Head of caudate nucleus (tissue), 42 donors: ENCODE measurements at regions not wholly inside any gene's neighbourhood (a gene's known extent, or its start where the extent isn't known, plus 50 kb on each side); places are given as distances from the start of the nearest gene placed in this dataset.

Experiments
- DNase-seq, 42 donors: peaks; one replicate each; pipeline versions ENCODE4 v3.0.0 to v3.0.0-alpha.2; 2020 to 2021; ENCODE audit warnings: mixed read lengths in 7 of 42
- intact Hi-C: fragments of 100-400 bp; cut with DNase I; formaldehyde crosslinking; loops from one replicate; pipeline ENCODE4 v1.15.0; 2022

DNA sequence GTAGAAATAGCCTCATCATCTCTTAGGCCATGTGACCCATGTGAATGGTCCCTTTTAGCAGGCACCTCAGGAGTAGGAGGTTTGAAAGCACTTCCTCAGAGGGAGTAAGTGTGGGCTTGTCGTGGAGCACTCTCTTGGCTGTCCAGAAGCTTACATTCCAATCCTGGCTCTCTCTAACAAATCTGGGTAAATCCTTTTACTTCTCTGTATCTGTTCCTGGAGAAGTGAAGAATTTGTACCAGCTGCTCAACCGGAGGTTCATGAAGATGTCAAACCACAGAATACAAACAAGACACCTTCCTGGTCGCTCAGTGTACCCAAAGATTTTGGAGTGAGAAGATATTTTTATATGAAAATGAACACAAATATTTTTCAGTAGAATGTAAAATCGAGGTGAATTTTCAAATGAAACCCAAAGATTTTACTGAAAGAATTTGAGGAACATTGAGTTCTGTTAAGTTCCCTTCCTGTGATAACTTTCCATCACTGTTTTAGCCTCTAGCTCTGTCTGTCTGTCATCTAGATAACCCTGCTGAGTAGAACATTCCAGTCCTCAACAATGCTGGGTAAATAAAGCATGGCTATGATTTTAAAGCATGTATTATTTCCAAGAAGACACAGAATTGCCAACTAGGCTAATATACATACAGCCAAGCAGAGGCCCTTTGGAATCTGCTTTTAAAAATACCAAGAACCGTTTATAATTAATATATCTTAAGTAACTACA is 263.9 kb upstream of the RGS6 start:
- intact Hi-C loops, result no loop called here

DNA sequence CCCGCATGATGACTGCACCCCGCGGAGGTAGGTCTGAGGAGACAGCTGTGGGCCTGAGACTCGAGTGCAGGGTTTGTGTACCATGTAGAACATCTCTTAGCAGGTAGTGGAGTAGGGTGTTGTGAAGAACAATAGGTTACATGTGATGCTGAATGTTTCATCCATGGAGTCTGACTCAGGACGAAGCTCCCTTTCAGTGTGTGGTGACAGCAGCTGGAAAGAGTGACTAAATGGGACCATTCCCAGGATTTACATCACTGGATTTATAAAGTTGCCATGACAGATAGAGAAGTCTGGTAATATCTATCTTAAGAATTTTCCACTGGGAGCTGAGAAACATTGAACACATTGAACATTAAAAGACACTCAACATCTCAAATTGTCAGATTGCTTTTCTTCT is 259.6 kb upstream of the RGS6 start:
- no peak for DNase-seq
- intact Hi-C loops, result no loop called here

More for the DNA sequence above, 263.9 kb upstream of the RGS6 start:
- no peak for DNase-seq

DNA sequence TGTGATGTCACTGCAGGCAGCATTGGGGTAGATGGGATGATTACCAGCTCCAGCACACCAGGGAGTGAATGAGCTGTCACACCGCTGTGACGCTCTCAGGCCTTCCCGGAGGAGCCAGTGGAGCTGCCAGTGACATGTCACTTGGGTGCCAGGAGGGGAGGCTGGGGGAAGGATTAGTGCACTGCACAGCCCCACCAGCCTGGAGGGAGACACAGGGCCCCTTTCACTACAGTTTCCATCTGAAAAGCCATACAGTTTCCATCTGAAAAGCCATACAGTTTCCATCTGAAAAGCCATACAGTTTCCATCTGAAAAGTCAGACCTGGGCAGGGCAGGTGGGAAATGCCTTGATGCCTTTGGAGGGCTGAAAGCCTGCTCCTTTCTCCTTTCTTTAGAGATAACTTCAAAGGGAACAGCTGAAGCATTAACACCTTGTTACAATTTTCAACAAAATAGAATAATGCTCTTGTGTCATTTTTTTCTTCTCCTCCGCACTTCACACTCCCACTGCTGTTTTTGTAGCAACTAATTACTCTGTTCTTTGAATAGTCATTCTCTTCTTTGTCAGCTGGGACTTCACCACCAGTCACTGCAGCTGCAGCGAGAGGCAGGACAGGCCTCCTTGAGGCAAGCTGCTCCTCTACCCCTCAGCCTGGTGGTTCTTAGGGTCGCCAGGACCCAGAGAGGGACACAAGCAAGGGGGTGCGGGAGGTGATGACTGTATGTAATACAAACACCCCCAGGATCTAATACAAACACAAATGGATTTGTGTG is 256.9 kb upstream of the RGS6 start:
- DNase-seq, result peak in 38 of 42 donors; percentile 17 to 81 (median 53)
- intact Hi-C loops, result no loop called here

DNA sequence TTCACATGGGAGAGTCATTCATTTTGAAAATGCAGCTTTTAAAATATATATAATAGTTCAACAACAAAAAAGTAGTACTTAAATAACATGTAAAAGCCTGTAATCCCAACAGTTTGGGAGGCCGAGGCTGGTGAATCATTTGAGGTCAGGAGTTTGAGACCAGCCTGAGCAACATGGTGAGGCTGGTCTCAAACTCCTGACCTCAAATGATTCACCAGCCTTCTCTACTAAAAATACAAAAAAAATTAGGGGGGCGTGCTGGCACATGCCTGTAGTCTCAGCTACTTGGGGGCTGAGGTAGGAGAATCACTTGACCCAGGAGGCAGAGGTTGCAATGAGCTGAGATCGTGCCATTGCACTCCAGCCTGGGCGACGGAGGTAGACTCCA is 256.3 kb upstream of the RGS6 start:
- DNase-seq, result no peak
- intact Hi-C loops, result no loop called here

DNA sequence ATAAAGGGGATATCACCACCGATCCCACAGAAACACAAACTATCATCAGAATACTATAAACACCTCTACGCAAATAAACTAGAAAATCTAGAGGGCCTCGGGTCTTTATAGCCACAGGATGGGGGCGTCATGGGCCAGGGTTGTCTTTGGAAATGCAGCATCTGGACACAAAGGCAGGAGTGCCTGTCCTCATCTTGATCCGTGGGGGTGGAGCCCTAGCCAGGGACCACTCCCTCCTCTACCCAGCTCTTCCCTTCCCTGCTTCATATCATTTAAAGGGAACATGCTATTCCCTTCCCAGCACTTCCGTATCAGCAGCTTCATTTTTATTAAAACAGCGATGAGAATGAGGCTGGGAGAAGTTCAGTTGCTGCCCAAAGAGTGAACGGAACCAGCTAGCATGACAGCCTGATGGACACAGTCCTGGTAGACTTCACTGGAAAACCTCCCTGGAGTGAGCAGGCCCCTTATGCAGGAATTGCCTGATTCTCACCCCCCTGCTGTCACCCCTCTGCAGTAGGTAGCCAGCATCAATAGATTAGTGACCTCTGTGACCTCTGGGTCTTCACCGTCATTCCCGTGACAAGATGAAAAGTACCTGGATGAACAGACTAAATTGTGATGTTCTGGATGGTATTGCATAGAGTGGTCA is 251.4 kb upstream of the RGS6 start:
- DNase-seq, result no peak
- intact Hi-C loops, result no loop called here

DNA sequence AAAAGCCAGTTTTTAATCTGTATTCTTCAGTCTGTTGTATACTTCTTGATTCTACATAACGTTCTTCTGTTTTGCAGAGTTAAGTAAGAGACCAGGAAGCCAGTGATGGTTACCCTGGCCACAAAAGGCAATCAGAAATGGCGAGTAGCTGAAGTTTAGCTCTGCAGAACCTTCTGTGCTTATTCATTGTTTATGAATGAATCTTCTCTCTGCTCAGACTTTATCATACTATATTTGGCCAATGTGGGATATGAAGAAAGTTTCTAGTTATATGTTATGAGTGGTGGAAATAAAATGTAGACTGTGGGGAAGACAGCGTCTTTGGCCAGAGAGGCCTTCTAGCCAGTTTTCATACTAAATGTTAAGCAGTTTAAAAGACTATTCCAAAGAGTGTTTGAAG is 249.9 kb upstream of the RGS6 start:
- DNase-seq, result no peak
- intact Hi-C loops, result no loop called here

DNA sequence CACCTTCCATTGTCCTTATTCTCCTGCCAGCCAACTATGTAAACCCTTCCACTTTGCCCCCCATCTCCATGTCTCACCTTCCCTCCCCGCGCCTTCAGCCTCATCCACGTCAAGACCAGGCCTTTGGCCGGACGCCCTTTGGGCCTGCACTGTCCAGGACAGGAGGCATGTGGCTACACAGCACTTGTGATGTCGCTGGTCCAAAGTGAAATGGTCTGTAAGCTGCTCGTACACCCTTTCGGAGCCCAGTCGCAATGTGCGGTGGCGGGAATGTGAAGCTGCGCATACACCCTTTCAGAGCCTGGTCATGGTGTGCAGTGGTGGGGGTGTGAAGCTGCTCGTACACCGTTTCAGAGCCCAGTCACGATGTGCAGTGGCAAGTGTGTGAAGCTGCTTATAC is 247.9 kb upstream of the RGS6 start:
- intact Hi-C loops, result no loop called here
- no peak for DNase-seq

DNA sequence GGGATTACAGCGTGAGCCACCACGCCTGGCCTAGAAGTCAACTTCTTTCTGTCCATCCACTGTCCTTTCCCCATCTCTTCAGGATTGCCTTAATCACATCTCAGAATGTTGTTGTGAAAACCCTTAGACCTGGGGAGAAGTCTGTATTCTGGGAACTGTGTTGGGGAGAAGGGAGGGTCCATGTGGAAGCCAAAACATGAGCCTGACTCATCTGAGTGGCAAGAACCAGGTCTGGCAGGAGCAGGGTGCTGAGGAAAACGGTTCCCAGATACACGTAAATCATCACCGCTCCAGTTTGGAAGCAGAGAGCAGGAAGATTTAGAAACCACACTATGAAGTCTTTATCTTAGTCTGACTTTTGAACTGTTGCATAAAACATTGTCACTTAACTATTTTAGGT is 245.6 kb upstream of the RGS6 start:
- no peak for DNase-seq
- intact Hi-C loops, result no loop called here

DNA sequence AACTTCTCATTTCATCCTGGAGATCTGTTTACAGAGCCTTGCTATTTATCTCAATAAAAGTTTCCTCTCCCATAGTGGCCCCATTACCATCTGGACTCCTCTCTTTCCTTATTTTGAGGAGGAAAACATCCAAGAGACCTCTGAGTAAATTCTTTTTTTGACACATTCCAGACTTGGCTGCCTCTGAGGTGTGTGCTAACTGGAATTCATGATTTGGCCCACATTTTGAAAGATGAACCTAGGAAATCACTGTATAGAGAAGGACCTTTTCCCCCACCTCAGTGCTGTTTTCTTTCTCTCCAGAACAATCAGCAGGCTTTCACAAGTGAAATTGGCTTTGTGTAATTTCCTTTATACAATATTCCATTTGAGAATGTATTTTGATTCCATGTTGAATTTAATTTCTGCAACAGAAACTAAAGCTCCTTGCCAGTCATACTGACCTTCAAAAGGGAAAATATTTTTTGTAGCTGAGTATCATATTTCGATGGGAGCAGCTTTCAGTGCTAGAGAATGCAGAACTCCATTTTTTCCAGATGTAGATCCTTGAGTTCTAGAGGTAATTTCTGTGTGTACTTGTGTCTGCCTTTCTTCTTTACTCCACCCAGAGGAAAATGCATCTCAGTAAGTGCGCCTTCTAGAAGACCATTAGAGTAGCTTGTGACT is 244.9 kb upstream of the RGS6 start:
- intact Hi-C loops, result no loop called here
- DNase-seq, result no peak

DNA sequence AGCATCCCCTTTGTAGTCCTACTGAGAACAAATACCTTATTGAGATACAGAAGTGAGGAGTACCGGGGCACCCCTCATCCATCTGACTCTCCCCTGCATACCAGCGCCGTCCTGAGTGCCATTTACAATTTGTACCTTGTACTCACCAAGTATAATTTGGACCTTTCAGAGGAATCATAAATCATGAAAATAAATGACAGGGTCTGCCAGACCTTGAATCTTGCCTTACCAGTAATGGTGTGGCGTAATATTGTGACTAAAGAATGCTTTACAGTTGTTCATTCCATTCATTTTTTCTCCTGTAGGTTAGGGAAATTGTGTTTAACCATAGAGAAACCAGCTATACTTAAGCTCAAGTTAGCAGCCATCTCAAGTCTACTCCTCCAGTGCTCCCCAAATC is 243.7 kb upstream of the RGS6 start:
- no peak for DNase-seq
- intact Hi-C loops, result no loop called here

DNA sequence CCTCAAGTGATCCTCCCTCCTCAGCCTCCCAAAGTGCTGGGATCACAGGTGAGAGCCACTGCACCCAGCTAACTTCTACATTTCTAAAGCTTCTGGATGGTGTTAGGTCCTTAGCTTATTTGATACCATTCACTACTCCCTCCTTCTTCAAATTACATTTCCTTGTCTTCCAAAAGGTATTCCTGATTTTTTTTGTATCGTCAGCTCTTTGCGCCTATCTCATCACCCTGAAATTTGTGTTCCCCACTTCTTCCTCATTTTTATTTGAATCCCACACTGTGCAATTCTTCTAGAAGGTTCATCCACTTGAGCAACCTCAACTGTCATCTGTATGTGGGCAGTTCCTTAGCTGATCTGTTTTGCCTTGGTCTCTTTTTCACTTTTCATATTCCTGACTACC is 241.8 kb upstream of the RGS6 start:
- no peak for DNase-seq
- intact Hi-C loops, result no loop called here

DNA sequence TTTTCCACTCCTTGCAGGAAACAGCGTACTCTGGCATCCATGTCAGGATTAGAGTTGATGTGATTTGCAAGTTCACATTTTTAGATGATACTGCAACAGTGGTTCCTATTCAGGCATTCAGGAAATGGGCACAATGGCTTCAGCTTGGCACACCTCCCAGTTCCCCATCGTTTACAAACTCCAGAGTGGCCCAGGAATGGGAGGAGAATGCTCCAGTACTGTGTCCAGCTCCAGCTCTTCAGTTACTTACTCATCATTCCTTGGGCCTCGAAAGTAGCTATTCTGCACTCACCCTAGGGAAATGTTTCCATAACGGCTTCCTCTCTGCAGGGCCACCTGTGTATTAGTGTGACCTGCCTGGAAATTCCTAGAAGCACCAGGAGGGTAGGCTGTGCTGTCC is 239.7 kb upstream of the RGS6 start:
- DNase-seq, result peak in 40 of 42 donors; percentile 38 to 89 (median 62)
- intact Hi-C loops, result no loop called here

DNA sequence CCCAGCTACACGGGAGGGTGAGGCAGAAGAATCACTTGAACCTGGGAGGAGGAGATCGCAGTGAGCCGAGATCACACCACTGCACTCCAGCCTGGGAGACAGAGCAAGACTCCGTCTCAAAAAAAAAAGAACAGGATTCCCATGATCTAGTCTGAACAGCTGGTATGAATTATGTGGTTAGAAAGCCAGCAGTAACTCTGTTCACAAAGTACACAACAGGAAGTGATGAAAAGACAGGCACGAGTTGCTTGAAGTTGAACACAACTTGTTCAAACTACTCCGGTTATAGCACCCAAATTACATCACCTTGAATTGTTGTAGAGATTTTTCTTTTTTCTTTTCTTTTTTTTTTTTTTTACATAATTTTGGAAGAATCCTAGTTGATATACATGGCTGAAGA is 238.8 kb upstream of the RGS6 start:
- DNase-seq, result no peak
- intact Hi-C loops, result no loop called here

DNA sequence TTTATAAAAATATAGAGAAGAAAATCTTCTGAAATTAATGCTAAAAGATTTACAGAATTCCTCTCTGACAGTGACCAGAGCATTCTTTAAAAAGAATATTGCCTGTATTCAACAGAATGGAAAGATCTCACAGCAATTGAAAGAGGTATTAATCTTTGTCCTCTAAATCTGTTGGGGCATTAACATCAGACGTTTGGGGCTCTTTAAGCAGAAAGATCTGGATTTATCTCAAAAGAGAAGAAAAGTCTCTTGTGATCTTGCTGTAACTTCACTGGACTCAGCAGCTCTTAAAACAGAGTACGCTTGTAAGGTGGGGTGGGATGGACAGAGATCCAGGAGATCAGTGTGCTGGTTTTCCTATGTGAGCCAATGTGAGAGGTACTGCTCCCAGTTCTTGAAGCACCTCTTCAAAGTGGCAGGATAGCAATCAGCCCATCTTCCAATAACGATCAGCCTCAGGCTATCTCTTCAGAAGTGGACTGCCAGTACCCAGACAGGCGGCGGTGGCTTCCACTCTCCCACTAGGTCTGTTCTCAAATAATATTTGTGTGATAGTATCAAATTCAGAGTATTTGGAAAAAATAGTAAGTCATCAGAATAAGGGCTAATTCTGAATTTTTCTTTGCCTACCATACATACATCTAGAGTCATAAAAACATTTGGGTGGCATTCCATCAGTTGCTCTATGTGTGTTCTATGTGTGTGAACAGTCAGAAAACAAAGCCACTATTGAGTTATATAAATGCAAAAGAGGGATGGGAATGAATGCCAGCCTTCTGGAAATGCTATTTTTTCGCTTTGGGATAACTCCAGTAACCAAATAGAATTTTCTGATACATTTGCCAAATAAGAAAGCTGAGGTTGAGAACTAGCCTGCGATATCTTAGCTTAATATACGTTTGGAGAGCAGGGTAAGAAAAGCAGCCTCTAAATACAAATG is 237.4 kb upstream of the RGS6 start:
- DNase-seq, result peak in 4 of 42 donors; percentile 21 to 62 (median 32)
- intact Hi-C loops, result no loop called here

DNA sequence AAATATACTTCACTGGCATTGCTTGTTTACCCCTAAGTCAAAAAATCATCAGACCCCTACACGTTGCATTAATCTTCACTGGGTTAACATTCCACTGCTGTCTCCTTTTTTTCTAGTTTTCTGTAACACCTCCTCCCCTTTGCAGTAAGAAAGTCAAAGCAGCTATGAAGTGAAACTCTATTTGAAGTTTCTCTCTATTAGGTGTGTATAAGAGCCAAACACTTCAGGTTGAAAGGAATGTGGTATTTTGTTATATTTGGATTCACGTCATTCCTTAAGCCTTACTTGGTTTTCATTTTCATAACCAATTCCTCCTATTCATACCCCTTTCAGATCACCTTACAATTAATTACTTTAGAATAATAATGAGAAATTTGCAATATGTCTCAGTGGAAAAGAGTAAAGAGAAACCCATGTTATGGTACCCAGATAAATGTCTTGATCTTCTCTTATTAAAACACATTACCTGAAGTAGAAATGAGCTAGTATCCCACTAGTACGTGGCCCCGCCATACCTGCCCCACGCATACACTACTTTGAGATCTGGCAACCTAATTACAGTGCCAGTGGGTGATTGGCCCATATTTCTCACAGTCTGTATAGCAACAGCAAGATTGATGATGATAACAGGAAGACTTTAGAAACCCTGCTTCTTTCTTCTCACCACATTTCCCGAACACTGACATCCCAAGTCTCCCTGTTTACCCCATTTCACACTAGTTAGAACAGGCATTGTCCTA is 236.4 kb upstream of the RGS6 start:
- intact Hi-C loops, result no loop called here
- DNase-seq, result peak in 8 of 42 donors; percentile 33 to 73 (median 57)

DNA sequence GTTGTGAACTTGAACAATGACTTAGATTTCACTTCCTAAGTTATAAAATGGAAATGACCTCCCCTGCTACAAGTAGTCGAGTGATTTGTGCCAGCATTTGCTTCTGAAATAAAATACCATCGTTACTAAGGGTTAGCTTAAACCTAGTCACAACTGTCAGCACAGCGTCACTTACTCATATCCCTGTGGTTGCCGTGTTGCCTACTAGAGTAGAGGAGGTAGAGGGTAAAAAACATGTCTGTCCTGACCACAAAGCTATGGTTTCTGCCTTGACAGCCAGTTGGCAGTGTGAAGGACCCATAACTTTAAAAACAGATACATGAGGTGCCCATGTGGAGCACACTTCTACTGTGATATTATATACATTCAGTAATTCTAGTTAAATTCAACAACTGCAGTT is 234.2 kb upstream of the RGS6 start:
- intact Hi-C loops, result no loop called here
- no peak for DNase-seq

DNA sequence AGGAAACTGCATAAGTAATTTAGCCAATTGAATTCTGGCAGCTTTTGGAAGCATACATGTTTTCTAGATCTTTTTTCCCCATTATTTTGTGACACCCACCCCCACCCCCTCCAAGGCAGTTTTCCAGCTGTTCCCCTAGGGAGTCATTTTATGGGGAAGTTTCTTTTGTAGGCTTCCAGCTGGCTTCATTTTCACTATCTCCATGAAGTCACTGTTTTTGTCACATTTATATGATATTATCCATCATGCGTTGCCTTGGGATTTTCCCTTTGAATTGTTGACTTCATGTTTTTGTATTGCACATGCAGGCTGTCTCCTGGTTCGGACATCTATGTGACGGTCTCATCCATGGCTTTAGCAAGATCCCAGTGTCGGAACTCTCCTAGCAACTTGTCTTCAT is 233.6 kb upstream of the RGS6 start:
- intact Hi-C loops, result no loop called here
- no peak for DNase-seq

DNA sequence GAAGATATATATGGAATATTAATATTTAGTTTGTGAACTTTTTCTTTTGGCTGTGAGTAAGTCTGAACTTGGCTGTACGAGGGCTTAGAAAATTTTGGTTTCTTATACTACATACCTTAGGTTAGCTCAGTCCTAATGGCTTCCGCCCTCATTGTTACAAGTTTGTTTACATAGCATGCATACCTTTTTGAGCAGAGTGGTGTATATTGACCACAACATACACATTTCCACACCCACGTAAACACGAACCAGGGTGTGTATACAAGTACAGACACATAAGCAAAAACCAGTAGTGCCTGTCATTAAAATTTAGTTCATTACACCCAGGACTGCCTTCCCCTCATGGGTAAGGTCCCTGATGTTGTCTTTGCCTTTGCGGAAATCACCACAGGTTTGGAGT is 230.2 kb upstream of the RGS6 start:
- intact Hi-C loops, result no loop called here
- no peak for DNase-seq
